IPS-18a (cell line): ENCODE measurements at regions not wholly inside any gene's neighbourhood (a gene's known extent, or its start where the extent isn't known, plus 50 kb on each side); places are given as distances from the start of the nearest gene placed in this dataset.
"Not testable (repeated sequence)": the region's sequence is repeated elsewhere in the genome, so short reads cannot be mapped to it uniquely, and the experiment has no call there.

Source experiments
- H3K27ac ChIP-seq: one replicate; pipeline ENCODE4 v1.5.1; 2013; ENCODE audit warnings: low read length
- H3K27me3 ChIP-seq: one replicate; pipeline ENCODE4 v1.6.1; 2013; ENCODE audit warnings: mild to moderate bottlenecking, low read length; ENCODE audit not compliant: control insufficient read depth, insufficient read depth
- H3K36me3 ChIP-seq: one replicate; pipeline ENCODE4 v1.6.1; 2013; ENCODE audit warnings: low read depth, low read length; ENCODE audit not compliant: control insufficient read depth
- H3K4me1 ChIP-seq: one replicate; pipeline ENCODE4 v1.6.1; 2013; ENCODE audit warnings: low read depth, low read length; ENCODE audit not compliant: control insufficient read depth
- H3K4me3 ChIP-seq: one replicate; pipeline ENCODE4 v1.5.1; 2013; ENCODE audit warnings: low read length
- H3K9ac ChIP-seq: one replicate; pipeline ENCODE4 v1.6.1; 2013; ENCODE audit warnings: mild to moderate bottlenecking, low read length, moderate library complexity
- H3K9me3 ChIP-seq: one replicate; pipeline ENCODE4 v1.6.1; 2013; ENCODE audit warnings: low read depth, low read length; ENCODE audit not compliant: control insufficient read depth

GRCh38 chr6:19892260-19892659 is 55.1 kb downstream of the ID4 start:
- H3K9ac ChIP-seq, result no peak overlapping the region
- H3K4me3 ChIP-seq, result no peak overlapping the region
- H3K27ac ChIP-seq, result no peak overlapping the region
- H3K27me3 ChIP-seq, result no peaks in the 10 kb centered on the region
- peaks cover 3% of the 10 kb centered on the region for H3K9me3 ChIP-seq
- H3K36me3 ChIP-seq, result no peaks in the 10 kb centered on the region
- peaks cover 4% of the 10 kb centered on the region for H3K4me1 ChIP-seq

GRCh38 chr6:19895866-19896692 is 58.9 kb downstream of the ID4 start:
- Histone ChIP-seq H3K4me3 (no peak overlapping the region), H3K9ac (no peak overlapping the region), H3K9me3 (no peaks in the 10 kb centered on the region), H3K27ac (no peak overlapping the region), H3K36me3 (no peaks in the 10 kb centered on the region), H3K27me3 (no peaks in the 10 kb centered on the region), H3K4me1 (peaks cover 4% of the 10 kb centered on the region)

- H3K9me3 ChIP-seq, result no peaks in the 10 kb centered on the region
- no peaks in the 10 kb centered on the region for H3K36me3 ChIP-seq
- H3K27ac ChIP-seq, result no peak overlapping the region
- no peaks in the 10 kb centered on the region for H3K27me3 ChIP-seq
- no peak overlapping the region for H3K9ac ChIP-seq
- H3K4me3 ChIP-seq, result no peak overlapping the region
- H3K4me1 ChIP-seq, result peaks cover 4% of the 10 kb centered on the region
Measured at GRCh38 chr6:19896693-19897010, 59.5 kb downstream of the ID4 start.

- H3K4me1 ChIP-seq, result peaks cover 4% of the 10 kb centered on the region
- no peaks in the 10 kb centered on the region for H3K36me3 ChIP-seq
- H3K27ac ChIP-seq, result no peak overlapping the region
- no peak overlapping the region for H3K9ac ChIP-seq
- H3K27me3 ChIP-seq, result no peaks in the 10 kb centered on the region
- H3K4me3 ChIP-seq, result no peak overlapping the region
- H3K9me3 ChIP-seq, result no peaks in the 10 kb centered on the region
Measured at GRCh38 chr6:19898141-19898740, 61.1 kb downstream of the ID4 start.

DNA sequence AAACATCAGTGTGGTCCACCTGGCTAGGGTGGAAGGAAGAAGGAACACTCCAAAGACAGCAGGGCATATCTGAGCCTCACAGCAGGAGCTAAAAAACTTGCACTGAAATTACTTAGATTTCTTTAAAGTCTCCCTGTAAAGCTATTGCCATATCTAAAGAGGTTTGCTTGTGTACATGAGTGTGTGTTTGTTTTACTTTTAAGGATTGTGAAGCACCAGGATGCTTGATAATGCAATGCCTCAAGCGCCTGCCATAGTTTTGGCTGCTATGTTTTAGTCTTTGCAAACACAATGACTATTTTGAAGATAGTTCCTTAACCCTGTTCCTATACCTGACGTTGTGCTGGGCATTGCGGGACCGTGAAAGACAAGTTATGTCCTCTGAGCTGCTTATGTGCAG is 65.0 kb downstream of the ID4 start:
- Histone ChIP-seq H3K4me1 (no peaks in the 10 kb centered on the region), H3K27me3 (no peaks in the 10 kb centered on the region), H3K9me3 (no peaks in the 10 kb centered on the region)

GRCh38 chr6:19904408-19904807 is 67.2 kb downstream of the ID4 start:
- H3K4me3 ChIP-seq, H3K9me3 ChIP-seq, H3K36me3 ChIP-seq, H3K4me1 ChIP-seq, H3K27ac ChIP-seq, H3K27me3 ChIP-seq, H3K9ac ChIP-seq: not testable (repeated sequence)

More for the DNA sequence above, 65.0 kb downstream of the ID4 start:
- no peak overlapping the region for H3K9ac ChIP-seq
- H3K27ac ChIP-seq, result no peak overlapping the region
- no peaks in the 10 kb centered on the region for H3K36me3 ChIP-seq
- no peak overlapping the region for H3K4me3 ChIP-seq

DNA sequence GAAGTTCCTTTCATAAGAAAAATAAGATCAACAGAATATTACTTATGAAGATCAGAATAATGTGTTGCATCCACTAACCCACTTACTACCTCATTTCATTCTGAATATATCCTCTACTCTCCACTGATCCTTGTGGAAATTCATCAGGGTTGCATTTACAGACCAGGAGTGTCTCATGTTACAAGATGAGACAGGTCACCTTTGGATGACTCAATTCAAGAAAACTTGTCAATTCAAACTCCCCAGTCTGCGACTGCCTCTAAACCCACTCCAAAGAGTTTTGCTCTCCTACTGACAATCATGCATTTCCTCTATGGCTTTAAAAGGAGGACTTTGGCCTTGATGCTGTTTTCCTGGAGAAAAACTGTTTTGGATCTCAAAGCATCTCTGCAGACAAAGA is 68.4 kb downstream of the ID4 start:
- Histone ChIP-seq H3K27me3 (no peaks in the 10 kb centered on the region), H3K4me1 (no peaks in the 10 kb centered on the region), H3K9me3 (no peaks in the 10 kb centered on the region), H3K36me3 (no peaks in the 10 kb centered on the region), H3K27ac (no peak overlapping the region), H3K4me3 (no peak overlapping the region), H3K9ac (no peak overlapping the region)

GRCh38 chr6:19906171-19906570 is 69.0 kb downstream of the ID4 start:
- H3K9ac ChIP-seq, result no peak overlapping the region
- no peak overlapping the region for H3K27ac ChIP-seq
- H3K9me3 ChIP-seq, result no peaks in the 10 kb centered on the region
- H3K36me3 ChIP-seq, result no peaks in the 10 kb centered on the region
- no peaks in the 10 kb centered on the region for H3K4me1 ChIP-seq
- H3K4me3 ChIP-seq, result no peak overlapping the region
- H3K27me3 ChIP-seq, result no peaks in the 10 kb centered on the region

GRCh38 chr6:19911223-19911622 is 74.1 kb downstream of the ID4 start:
- H3K9ac ChIP-seq, result no peak overlapping the region
- no peaks in the 10 kb centered on the region for H3K9me3 ChIP-seq
- H3K4me3 ChIP-seq, result no peak overlapping the region
- no peaks in the 10 kb centered on the region for H3K36me3 ChIP-seq
- no peaks in the 10 kb centered on the region for H3K4me1 ChIP-seq
- no peak overlapping the region for H3K27ac ChIP-seq
- no peaks in the 10 kb centered on the region for H3K27me3 ChIP-seq

DNA sequence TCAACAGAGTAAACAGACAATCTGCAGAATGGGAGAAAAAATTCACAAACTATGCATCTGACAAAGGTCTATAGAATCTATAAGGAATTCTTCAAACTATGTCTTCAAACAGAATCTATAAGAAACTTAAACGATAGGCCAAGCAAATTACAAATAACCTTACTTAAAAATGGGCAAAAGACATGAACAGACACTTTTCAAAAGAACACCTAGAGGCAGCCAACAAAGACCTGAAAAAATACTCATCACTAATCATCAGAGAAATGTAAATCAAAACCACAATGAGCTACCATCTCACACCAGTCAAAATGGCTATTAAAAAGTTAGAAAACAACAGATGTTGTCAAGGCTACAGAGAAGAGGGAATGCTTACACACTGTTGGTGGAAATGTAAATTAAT is 81.3 kb downstream of the ID4 start:
- Histone ChIP-seq H3K9ac (no peak overlapping the region), H3K27ac (no peak overlapping the region), H3K27me3 (no peaks in the 10 kb centered on the region), H3K9me3 (no peaks in the 10 kb centered on the region), H3K36me3 (no peaks in the 10 kb centered on the region), H3K4me1 (no peaks in the 10 kb centered on the region), H3K4me3 (no peak overlapping the region)

- no peak overlapping the region for H3K4me3 ChIP-seq
- no peak overlapping the region for H3K9ac ChIP-seq
- H3K36me3 ChIP-seq, result no peaks in the 10 kb centered on the region
- no peaks in the 10 kb centered on the region for H3K9me3 ChIP-seq
- H3K4me1 ChIP-seq, result no peaks in the 10 kb centered on the region
- no peaks in the 10 kb centered on the region for H3K27me3 ChIP-seq
- no peak overlapping the region for H3K27ac ChIP-seq
Measured at GRCh38 chr6:19921786-19922185, 84.6 kb downstream of the ID4 start.

DNA sequence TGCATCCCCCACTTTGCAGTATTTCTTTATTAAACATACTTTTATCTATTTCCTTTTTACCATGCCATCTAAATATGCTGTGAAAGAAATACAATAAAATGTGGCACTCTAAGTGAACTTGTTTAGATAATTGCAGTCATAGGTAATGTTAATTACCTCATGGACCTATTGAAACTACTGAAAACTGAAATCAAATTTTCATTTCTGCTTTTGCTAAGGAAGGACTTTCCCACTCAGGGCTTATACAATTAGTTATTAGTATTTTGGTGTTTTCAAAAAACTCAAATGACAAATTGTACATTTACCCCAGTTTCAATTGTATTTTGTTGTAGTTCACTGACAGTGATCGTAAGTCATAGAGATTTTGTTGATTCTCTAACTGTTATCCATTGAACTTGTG is 88.4 kb downstream of the ID4 start:
- Histone ChIP-seq H3K9me3 (no peaks in the 10 kb centered on the region), H3K27me3 (peaks cover 4% of the 10 kb centered on the region), H3K4me3 (no peak overlapping the region), H3K27ac (no peak overlapping the region), H3K4me1 (no peaks in the 10 kb centered on the region), H3K9ac (no peak overlapping the region), H3K36me3 (no peaks in the 10 kb centered on the region)
